ENCODE measurements at regions not wholly inside any gene's neighbourhood (a gene's known extent, or its start where the extent isn't known, plus 50 kb on each side); places are given as distances from the start of the nearest gene placed in this dataset.

DNA sequence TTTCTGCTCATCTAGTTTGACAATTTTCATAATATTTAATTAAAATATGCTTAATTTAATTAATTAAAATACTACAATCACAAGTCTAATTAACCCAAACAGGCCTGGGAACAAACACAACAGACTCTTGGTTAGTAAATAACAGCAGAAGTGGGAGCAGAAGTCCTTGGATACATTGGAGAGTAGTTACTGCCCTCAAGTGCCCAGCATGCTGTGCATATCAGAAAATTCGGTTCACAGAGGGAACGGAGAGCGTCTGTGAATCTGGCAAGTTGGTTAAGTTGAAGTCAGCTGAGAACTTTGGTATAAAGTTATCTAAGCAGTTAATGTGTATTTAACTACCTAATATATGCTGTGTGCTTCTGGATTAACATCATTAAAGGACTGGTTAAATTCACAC is 87.0 kb upstream of the ATG10 start:
- TF ChIP-seq SUZ12 (IDR thresholded peaks at IDR 0.05; ENCODE audit: extremely low read depth, insufficient read depth, insufficient read length) (no peak), ZNF274 (IDR thresholded peaks at IDR 0.05; ENCODE audit: low read depth, low read length) (no peak), YY1 (IDR thresholded peaks at IDR 0.05; ENCODE audit: insufficient read depth, insufficient read length) (no peak)
- no peaks in the 10 kb centered on the region for H3K36me3 ChIP-seq (ENCODE audit: insufficient read depth, insufficient read length, low read length)
- no peak overlapping the region for H3K9ac ChIP-seq (ENCODE audit: insufficient read length, low read depth)
- DNase-seq (ENCODE audit: low read depth, low spot score), result no peak
- H3K9me3 ChIP-seq (ENCODE audit: insufficient read depth, low read length), result no peaks in the 10 kb centered on the region
- H3K4me3 ChIP-seq (ENCODE audit: insufficient read length, low read depth), result no peak overlapping the region
- no peaks in the 10 kb centered on the region for H3K27me3 ChIP-seq (ENCODE audit: insufficient read depth, insufficient read length)
- H3K4me1 ChIP-seq (ENCODE audit: insufficient read depth, insufficient read length), result no peaks in the 10 kb centered on the region

DNA sequence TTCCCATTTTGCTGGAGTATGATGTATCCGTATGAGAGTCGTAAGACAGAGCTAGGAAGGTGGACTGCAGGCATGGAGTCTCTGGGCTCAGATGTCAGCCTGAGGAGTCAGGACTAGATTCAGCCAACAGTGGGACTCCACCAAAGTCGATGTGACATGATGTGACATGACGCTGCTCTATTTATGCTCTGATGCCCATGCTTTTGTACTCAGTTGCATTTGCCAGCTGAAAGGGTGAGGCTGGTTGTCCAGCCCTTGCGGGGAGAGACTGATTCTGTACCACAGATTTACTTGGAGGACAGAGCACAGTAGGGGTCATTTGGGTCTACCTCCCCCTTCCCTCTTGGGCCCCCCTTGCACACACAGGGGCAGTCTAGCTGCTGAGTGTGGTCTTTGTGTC is 88.5 kb upstream of the ATG10 start:
- no peak for DNase-seq (ENCODE audit: low read depth, low spot score)
- no peak for TF ChIP-seq ZNF274 (IDR thresholded peaks at IDR 0.05; ENCODE audit: low read depth, low read length)
- no peak for TF ChIP-seq YY1 (IDR thresholded peaks at IDR 0.05; ENCODE audit: insufficient read depth, insufficient read length)
- TF ChIP-seq SUZ12 (IDR thresholded peaks at IDR 0.05; ENCODE audit: extremely low read depth, insufficient read depth, insufficient read length), result no peak
- Histone ChIP-seq H3K36me3 (ENCODE audit: insufficient read depth, insufficient read length, low read length) (no peaks in the 10 kb centered on the region), H3K9ac (ENCODE audit: insufficient read length, low read depth) (no peak overlapping the region), H3K4me1 (ENCODE audit: insufficient read depth, insufficient read length) (no peaks in the 10 kb centered on the region), H3K9me3 (ENCODE audit: insufficient read depth, low read length) (no peaks in the 10 kb centered on the region), H3K27me3 (ENCODE audit: insufficient read depth, insufficient read length) (no peaks in the 10 kb centered on the region), H3K4me3 (ENCODE audit: insufficient read length, low read depth) (no peak overlapping the region)

DNA sequence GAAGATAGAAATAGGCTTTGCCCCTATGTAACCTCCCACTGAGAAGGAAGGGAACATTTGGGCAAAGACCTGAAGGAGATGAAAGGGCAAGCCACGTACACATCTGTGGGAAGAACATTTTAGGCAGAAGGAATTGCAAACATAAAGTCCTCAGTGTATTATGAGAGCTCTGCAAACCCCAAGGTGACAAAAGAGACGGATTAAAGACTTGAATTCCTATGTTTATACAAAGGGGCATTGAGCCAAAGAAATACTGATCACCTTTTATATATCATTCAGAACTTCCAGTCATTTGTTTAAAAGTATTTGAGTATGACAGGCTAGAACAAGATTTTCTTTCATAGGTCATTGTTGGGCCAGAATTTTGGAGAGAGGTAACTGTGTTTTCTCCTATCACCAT is 90.2 kb upstream of the ATG10 start:
- TF ChIP-seq YY1 (IDR thresholded peaks at IDR 0.05; ENCODE audit: insufficient read depth, insufficient read length) (no peak), SUZ12 (IDR thresholded peaks at IDR 0.05; ENCODE audit: extremely low read depth, insufficient read depth, insufficient read length) (no peak), ZNF274 (IDR thresholded peaks at IDR 0.05; ENCODE audit: low read depth, low read length) (no peak)
- no peaks in the 10 kb centered on the region for H3K9me3 ChIP-seq (ENCODE audit: insufficient read depth, low read length)
- H3K36me3 ChIP-seq (ENCODE audit: insufficient read depth, insufficient read length, low read length), result no peaks in the 10 kb centered on the region
- H3K27me3 ChIP-seq (ENCODE audit: insufficient read depth, insufficient read length), result no peaks in the 10 kb centered on the region
- no peak overlapping the region for H3K4me3 ChIP-seq (ENCODE audit: insufficient read length, low read depth)
- H3K9ac ChIP-seq (ENCODE audit: insufficient read length, low read depth), result no peak overlapping the region
- no peak for DNase-seq (ENCODE audit: low read depth, low spot score)
- H3K4me1 ChIP-seq (ENCODE audit: insufficient read depth, insufficient read length), result no peaks in the 10 kb centered on the region

- no peak overlapping the region for H3K4me3 ChIP-seq (ENCODE audit: insufficient read length, low read depth)
- DNase-seq (ENCODE audit: low read depth, low spot score), result no peak
- H3K4me1 ChIP-seq (ENCODE audit: insufficient read depth, insufficient read length), result no peaks in the 10 kb centered on the region
- TF ChIP-seq SUZ12 (IDR thresholded peaks at IDR 0.05; ENCODE audit: extremely low read depth, insufficient read depth, insufficient read length) (no peak), ZNF274 (IDR thresholded peaks at IDR 0.05; ENCODE audit: low read depth, low read length) (no peak), YY1 (IDR thresholded peaks at IDR 0.05; ENCODE audit: insufficient read depth, insufficient read length) (no peak)
- H3K9me3 ChIP-seq (ENCODE audit: insufficient read depth, low read length), result no peaks in the 10 kb centered on the region
- no peak overlapping the region for H3K9ac ChIP-seq (ENCODE audit: insufficient read length, low read depth)
- no peaks in the 10 kb centered on the region for H3K36me3 ChIP-seq (ENCODE audit: insufficient read depth, insufficient read length, low read length)
- no peaks in the 10 kb centered on the region for H3K27me3 ChIP-seq (ENCODE audit: insufficient read depth, insufficient read length)
Observed at GRCh38 chr5:81879936-81880335, 91.9 kb upstream of the ATG10 start.

DNA sequence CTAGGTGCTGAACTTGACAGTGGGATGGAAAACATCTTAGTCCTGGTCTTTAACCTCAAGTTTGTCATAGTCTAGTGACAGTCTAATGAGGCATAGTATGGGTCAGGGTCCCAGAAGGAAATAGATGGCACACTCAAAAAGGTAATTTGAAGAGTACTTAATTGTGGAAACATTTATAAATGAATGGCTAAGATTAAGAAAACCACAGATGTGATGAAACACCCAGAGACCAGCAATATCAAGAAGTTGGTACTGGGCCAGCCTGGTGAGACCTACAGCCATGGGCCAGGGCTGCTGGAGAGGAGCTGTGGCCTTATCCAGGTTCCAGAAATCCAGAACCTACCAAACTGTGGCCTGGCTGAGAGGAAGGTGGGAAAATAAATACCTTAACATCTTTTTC is 93.5 kb upstream of the ATG10 start:
- H3K4me3 ChIP-seq (ENCODE audit: insufficient read length, low read depth), result no peak overlapping the region

GRCh38 chr5:81866994-81867393 is 104.8 kb upstream of the ATG10 start:
- DNase-seq (ENCODE audit: low read depth, low spot score), result no peak
- Histone ChIP-seq H3K36me3 (ENCODE audit: insufficient read depth, insufficient read length, low read length) (no peaks in the 10 kb centered on the region), H3K27me3 (ENCODE audit: insufficient read depth, insufficient read length) (no peaks in the 10 kb centered on the region), H3K9me3 (ENCODE audit: insufficient read depth, low read length) (no peaks in the 10 kb centered on the region), H3K4me3 (ENCODE audit: insufficient read length, low read depth) (no peak overlapping the region), H3K9ac (ENCODE audit: insufficient read length, low read depth) (no peak overlapping the region), H3K4me1 (ENCODE audit: insufficient read depth, insufficient read length) (no peaks in the 10 kb centered on the region)
- TF ChIP-seq YY1 (IDR thresholded peaks at IDR 0.05; ENCODE audit: insufficient read depth, insufficient read length) (no peak), ZNF274 (IDR thresholded peaks at IDR 0.05; ENCODE audit: low read depth, low read length) (no peak), SUZ12 (IDR thresholded peaks at IDR 0.05; ENCODE audit: extremely low read depth, insufficient read depth, insufficient read length) (no peak)

More for the DNA sequence above, 93.5 kb upstream of the ATG10 start:
- no peak overlapping the region for H3K9ac ChIP-seq (ENCODE audit: insufficient read length, low read depth)
- no peaks in the 10 kb centered on the region for H3K4me1 ChIP-seq (ENCODE audit: insufficient read depth, insufficient read length)
- H3K27me3 ChIP-seq (ENCODE audit: insufficient read depth, insufficient read length), result no peaks in the 10 kb centered on the region
- TF ChIP-seq ZNF274 (IDR thresholded peaks at IDR 0.05; ENCODE audit: low read depth, low read length) (no peak), SUZ12 (IDR thresholded peaks at IDR 0.05; ENCODE audit: extremely low read depth, insufficient read depth, insufficient read length) (no peak), YY1 (IDR thresholded peaks at IDR 0.05; ENCODE audit: insufficient read depth, insufficient read length) (no peak)
- no peak for DNase-seq (ENCODE audit: low read depth, low spot score)
- no peaks in the 10 kb centered on the region for H3K36me3 ChIP-seq (ENCODE audit: insufficient read depth, insufficient read length, low read length)
- no peaks in the 10 kb centered on the region for H3K9me3 ChIP-seq (ENCODE audit: insufficient read depth, low read length)

- Histone ChIP-seq H3K27me3 (ENCODE audit: insufficient read depth, insufficient read length) (no peaks in the 10 kb centered on the region), H3K9me3 (ENCODE audit: insufficient read depth, low read length) (no peaks in the 10 kb centered on the region), H3K4me3 (ENCODE audit: insufficient read length, low read depth) (no peak overlapping the region), H3K36me3 (ENCODE audit: insufficient read depth, insufficient read length, low read length) (no peaks in the 10 kb centered on the region), H3K9ac (ENCODE audit: insufficient read length, low read depth) (no peak overlapping the region), H3K4me1 (ENCODE audit: insufficient read depth, insufficient read length) (no peaks in the 10 kb centered on the region)
- no peak for DNase-seq (ENCODE audit: low read depth, low spot score)
- no peak for TF ChIP-seq ZNF274 (IDR thresholded peaks at IDR 0.05; ENCODE audit: low read depth, low read length)
- TF ChIP-seq YY1 (IDR thresholded peaks at IDR 0.05; ENCODE audit: insufficient read depth, insufficient read length), result no peak
- TF ChIP-seq SUZ12 (IDR thresholded peaks at IDR 0.05; ENCODE audit: extremely low read depth, insufficient read depth, insufficient read length), result no peak
Observed at GRCh38 chr5:81860778-81861177, 109.9 kb upstream of the SSBP2 start.

DNA sequence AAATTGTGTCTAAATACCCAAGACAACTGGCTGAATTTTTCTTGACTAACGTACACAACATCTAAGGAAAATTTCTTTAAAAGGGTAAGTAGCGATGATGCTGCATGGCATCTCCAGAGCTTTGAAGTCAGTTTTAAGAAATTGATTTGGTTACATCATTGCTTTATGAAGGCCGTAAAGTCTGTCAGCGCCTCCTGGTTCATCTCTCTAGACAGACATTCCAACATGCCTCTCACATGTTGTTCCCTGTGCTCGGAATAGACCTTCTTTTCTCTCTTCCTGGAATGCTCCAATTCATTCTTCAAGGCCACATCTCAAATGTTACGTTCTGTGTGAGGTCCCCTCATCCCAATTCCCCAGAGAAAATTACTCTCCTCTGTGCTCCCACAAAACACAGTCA is 108.7 kb upstream of the SSBP2 start:
- DNase-seq (ENCODE audit: low read depth, low spot score), result no peak
- Histone ChIP-seq H3K36me3 (ENCODE audit: insufficient read depth, insufficient read length, low read length) (no peaks in the 10 kb centered on the region), H3K4me3 (ENCODE audit: insufficient read length, low read depth) (no peak overlapping the region), H3K4me1 (ENCODE audit: insufficient read depth, insufficient read length) (no peaks in the 10 kb centered on the region), H3K27me3 (ENCODE audit: insufficient read depth, insufficient read length) (no peaks in the 10 kb centered on the region), H3K9me3 (ENCODE audit: insufficient read depth, low read length) (no peaks in the 10 kb centered on the region), H3K9ac (ENCODE audit: insufficient read length, low read depth) (no peak overlapping the region)
- TF ChIP-seq YY1 (IDR thresholded peaks at IDR 0.05; ENCODE audit: insufficient read depth, insufficient read length) (no peak), SUZ12 (IDR thresholded peaks at IDR 0.05; ENCODE audit: extremely low read depth, insufficient read depth, insufficient read length) (no peak), ZNF274 (IDR thresholded peaks at IDR 0.05; ENCODE audit: low read depth, low read length) (no peak)
